Liver (tissue), 3 donors: ENCODE measurements at regions not wholly inside any gene's neighbourhood (a gene's known extent, or its start where the extent isn't known, plus 50 kb on each side); places are given as distances from the start of the nearest gene placed in this dataset.

Experiments
- TAF1 ChIP-seq: conservative IDR thresholded peaks from 2 replicates; pipeline ENCODE4 v1.6.1; 2016; ENCODE audit warnings: antibody characterized with exemption, mild to moderate bottlenecking
- TF ChIP-seq, protein P1 (sequence below): fragments of 150-350 bp; IDR thresholded peaks from 2 replicates; pipeline ENCODE4 v1.5.1; 2017; ENCODE audit warnings: improper control_type of control experiment, low read depth, low read length; ENCODE audit not compliant: missing input control
- donor health status: healthy.
- donor health status: healthy.

DNA sequence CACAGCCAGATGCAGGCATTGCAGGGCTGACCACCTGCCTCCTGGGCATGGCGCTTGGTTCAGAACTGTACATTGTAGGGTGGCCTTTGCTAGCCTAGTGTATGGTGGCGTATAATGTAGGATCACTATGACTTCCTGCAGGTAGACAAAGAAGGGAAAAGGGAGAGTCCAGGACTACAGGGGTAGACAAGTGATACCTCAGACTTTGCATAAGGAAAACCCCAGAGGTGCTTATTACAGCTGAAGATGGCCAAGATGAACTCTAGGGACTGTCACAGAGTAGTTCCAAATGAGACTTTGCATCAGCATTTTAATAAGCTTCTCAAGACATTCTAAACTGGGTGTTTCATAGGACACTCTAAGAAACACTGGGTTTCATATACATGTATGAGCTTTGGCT lies 116.4 kb upstream of the PUDP start:
- TF ChIP-seq, protein P1, sequence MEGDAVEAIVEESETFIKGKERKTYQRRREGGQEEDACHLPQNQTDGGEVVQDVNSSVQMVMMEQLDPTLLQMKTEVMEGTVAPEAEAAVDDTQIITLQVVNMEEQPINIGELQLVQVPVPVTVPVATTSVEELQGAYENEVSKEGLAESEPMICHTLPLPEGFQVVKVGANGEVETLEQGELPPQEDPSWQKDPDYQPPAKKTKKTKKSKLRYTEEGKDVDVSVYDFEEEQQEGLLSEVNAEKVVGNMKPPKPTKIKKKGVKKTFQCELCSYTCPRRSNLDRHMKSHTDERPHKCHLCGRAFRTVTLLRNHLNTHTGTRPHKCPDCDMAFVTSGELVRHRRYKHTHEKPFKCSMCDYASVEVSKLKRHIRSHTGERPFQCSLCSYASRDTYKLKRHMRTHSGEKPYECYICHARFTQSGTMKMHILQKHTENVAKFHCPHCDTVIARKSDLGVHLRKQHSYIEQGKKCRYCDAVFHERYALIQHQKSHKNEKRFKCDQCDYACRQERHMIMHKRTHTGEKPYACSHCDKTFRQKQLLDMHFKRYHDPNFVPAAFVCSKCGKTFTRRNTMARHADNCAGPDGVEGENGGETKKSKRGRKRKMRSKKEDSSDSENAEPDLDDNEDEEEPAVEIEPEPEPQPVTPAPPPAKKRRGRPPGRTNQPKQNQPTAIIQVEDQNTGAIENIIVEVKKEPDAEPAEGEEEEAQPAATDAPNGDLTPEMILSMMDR, result no peak
- TF ChIP-seq TAF1, result no peak
